ENCODE measurements at regions not wholly inside any gene's neighbourhood (a gene's known extent, or its start where the extent isn't known, plus 50 kb on each side); places are given as distances from the start of the nearest gene placed in this dataset.
"Not testable (repeated sequence)": the region's sequence is repeated elsewhere in the genome, so short reads cannot be mapped to it uniquely, and the experiment has no call there.

GRCh38 chr13:70758932-70759331 lies 650.7 kb upstream of the KLHL1 start:
- H3K4me3 ChIP-seq (ENCODE audit: low read depth, low read length), result no peak overlapping the region
- TF ChIP-seq POLR2A (IDR thresholded peaks at IDR 0.05; ENCODE audit: extremely low read depth, insufficient read length) (no peak), MAX (IDR thresholded peaks at IDR 0.05; ENCODE audit: low read depth, low read length) (no peak), MYC (IDR thresholded peaks at IDR 0.05; ENCODE audit: low read depth, low read length) (no peak), CTCF (IDR thresholded peaks at IDR 0.05; ENCODE audit: low read depth, low read length) (no peak)
- no peak for DNase-seq (ENCODE audit: low read depth)

- no peak for TF ChIP-seq MYC (IDR thresholded peaks at IDR 0.05; ENCODE audit: low read depth, low read length)
- no peak for TF ChIP-seq POLR2A (IDR thresholded peaks at IDR 0.05; ENCODE audit: extremely low read depth, insufficient read length)
- no peak for TF ChIP-seq CTCF (IDR thresholded peaks at IDR 0.05; ENCODE audit: low read depth, low read length)
- TF ChIP-seq MAX (IDR thresholded peaks at IDR 0.05; ENCODE audit: low read depth, low read length), result no peak
- H3K4me3 ChIP-seq (ENCODE audit: low read depth, low read length), result no peak overlapping the region
- no peak for DNase-seq (ENCODE audit: low read depth)
Measured at GRCh38 chr13:70756088-70756487, 647.8 kb upstream of the KLHL1 start.

GRCh38 chr13:70755456-70755855 lies 647.2 kb upstream of the KLHL1 start:
- DNase-seq (ENCODE audit: low read depth), result no peak
- H3K4me3 ChIP-seq (ENCODE audit: low read depth, low read length), result no peak overlapping the region
- no peak for TF ChIP-seq POLR2A (IDR thresholded peaks at IDR 0.05; ENCODE audit: extremely low read depth, insufficient read length)
- no peak for TF ChIP-seq MAX (IDR thresholded peaks at IDR 0.05; ENCODE audit: low read depth, low read length)
- TF ChIP-seq MYC (IDR thresholded peaks at IDR 0.05; ENCODE audit: low read depth, low read length), result no peak
- TF ChIP-seq CTCF (IDR thresholded peaks at IDR 0.05; ENCODE audit: low read depth, low read length), result no peak

GRCh38 chr13:70747262-70747661 lies 639.0 kb upstream of the KLHL1 start:
- no peak for DNase-seq (ENCODE audit: low read depth)
- no peak overlapping the region for H3K4me3 ChIP-seq (ENCODE audit: low read depth, low read length)
- TF ChIP-seq CTCF (IDR thresholded peaks at IDR 0.05; ENCODE audit: low read depth, low read length) (no peak), MYC (IDR thresholded peaks at IDR 0.05; ENCODE audit: low read depth, low read length) (no peak), MAX (IDR thresholded peaks at IDR 0.05; ENCODE audit: low read depth, low read length) (no peak), POLR2A (IDR thresholded peaks at IDR 0.05; ENCODE audit: extremely low read depth, insufficient read length) (no peak)

GRCh38 chr13:70746469-70746868 lies 638.2 kb upstream of the KLHL1 start:
- DNase-seq (ENCODE audit: low read depth); H3K4me3 ChIP-seq (ENCODE audit: low read depth, low read length): not testable (repeated sequence)

- no peak for DNase-seq (ENCODE audit: low read depth)
- TF ChIP-seq MAX (IDR thresholded peaks at IDR 0.05; ENCODE audit: low read depth, low read length) (no peak), CTCF (IDR thresholded peaks at IDR 0.05; ENCODE audit: low read depth, low read length) (no peak), MYC (IDR thresholded peaks at IDR 0.05; ENCODE audit: low read depth, low read length) (no peak), POLR2A (IDR thresholded peaks at IDR 0.05; ENCODE audit: extremely low read depth, insufficient read length) (no peak)
- H3K4me3 ChIP-seq (ENCODE audit: low read depth, low read length), result no peak overlapping the region
Measured at GRCh38 chr13:70736622-70737317, 628.5 kb upstream of the KLHL1 start.

Measured in NB4 (cell line).